Stimulated activated CD4-positive, alpha-beta T cell treated with anti-CD3 and anti-CD28 coated beads, Interleukin-1b, Interleukin-23, amount 100 ng/mL, for 1 hour (primary cell): ENCODE measurements at regions not wholly inside any gene's neighbourhood (a gene's known extent, or its start where the extent isn't known, plus 50 kb on each side); places are given as distances from the start of the nearest gene placed in this dataset.

Experiments used
- DNase-seq, 2 donors: peaks; one replicate each; pipeline ENCODE4 v3.0.0-alpha.2; 2020; ENCODE audit warnings: low read depth in 2 of 2

- no peak for DNase-seq
Observed at GRCh38 chr3:194218646-194219453, 82.9 kb downstream of the HES1 start.

- DNase-seq = no peak
Observed at GRCh38 chr3:194219826-194220410, 84.0 kb downstream of the HES1 start.

GRCh38 chr3:194220901-194221326 lies 85.0 kb downstream of the HES1 start:
- DNase-seq = no peak

GRCh38 chr3:194221336-194221735 lies 85.4 kb downstream of the HES1 start:
- no peak for DNase-seq

GRCh38 chr3:194223951-194224350 lies 88.0 kb downstream of the HES1 start:
- no peak for DNase-seq

- no peak for DNase-seq
Observed at GRCh38 chr3:194224471-194225417, 88.8 kb downstream of the HES1 start.

GRCh38 chr3:194225418-194225812 lies 89.5 kb downstream of the HES1 start:
- no peak for DNase-seq

- no peak for DNase-seq
Observed at GRCh38 chr3:194225988-194226663, 90.2 kb downstream of the HES1 start.

- DNase-seq = no peak
Observed at GRCh38 chr3:194231929-194232832, 96.2 kb downstream of the HES1 start.

GRCh38 chr3:194233150-194233549 lies 97.2 kb downstream of the HES1 start:
- no peak for DNase-seq

GRCh38 chr3:194235160-194235559 lies 99.2 kb downstream of the HES1 start:
- no peak for DNase-seq

- DNase-seq = no peak
Observed at GRCh38 chr3:194237110-194237509, 101.2 kb downstream of the HES1 start.

GRCh38 chr3:194240766-194241165 lies 104.8 kb downstream of the HES1 start:
- no peak for DNase-seq

- no peak for DNase-seq
Observed at GRCh38 chr3:194243172-194243837, 107.4 kb downstream of the HES1 start.

GRCh38 chr3:194244167-194244566 lies 107.0 kb downstream of the CPN2 start:
- DNase-seq = no peak

- no peak for DNase-seq
Observed at GRCh38 chr3:194245474-194245873, 105.7 kb downstream of the CPN2 start.

GRCh38 chr3:194245975-194246561 lies 105.1 kb downstream of the CPN2 start:
- no peak for DNase-seq

GRCh38 chr3:194246709-194247349 lies 104.3 kb downstream of the CPN2 start:
- no peak for DNase-seq

GRCh38 chr3:194247350-194247740 lies 103.8 kb downstream of the CPN2 start:
- no peak for DNase-seq
